ENCODE measurements at regions not wholly inside any gene's neighbourhood (a gene's known extent, or its start where the extent isn't known, plus 50 kb on each side); places are given as distances from the start of the nearest gene placed in this dataset.

DNA sequence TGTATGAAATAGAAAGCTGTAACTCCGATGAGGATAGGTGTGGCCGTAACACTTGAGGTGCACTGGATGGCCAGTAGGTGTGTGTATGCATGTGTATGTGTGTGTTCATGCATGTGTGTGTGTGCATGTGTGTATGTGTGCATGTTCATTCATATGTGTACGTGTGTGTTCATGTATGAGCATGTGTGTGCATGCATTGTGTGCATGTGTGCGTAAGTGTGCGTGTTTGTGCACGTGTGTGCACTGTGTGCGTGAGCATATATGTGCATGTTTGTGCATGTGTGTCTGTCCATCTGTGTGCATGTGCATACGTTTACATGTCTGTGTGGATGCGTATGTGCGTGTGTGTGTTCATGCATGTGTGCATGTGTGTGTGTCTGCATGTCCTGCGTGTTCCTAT, 145.5 kb downstream of the C16orf95 start:
- TF ChIP-seq POLR2A (IDR thresholded peaks at IDR 0.05; ENCODE audit: low read depth, low read length) (no peak), POLR2AphosphoS5 (IDR thresholded peaks at IDR 0.05; ENCODE audit: low read depth, low read length) (no peak)

Data from GM12892 (cell line).